ENCODE measurements at regions not wholly inside any gene's neighbourhood (a gene's known extent, or its start where the extent isn't known, plus 50 kb on each side); places are given as distances from the start of the nearest gene placed in this dataset.

- Histone ChIP-seq H3K36me3 (ENCODE audit: control insufficient read depth in 2 of 2, extremely low read depth in 1 of 2, insufficient read depth in 1 of 2, low read length in 1 of 2) (no peaks in the 10 kb centered on the region), H3K4me3 (ENCODE audit: control insufficient read depth in 1 of 2, extremely low read depth in 1 of 2, low read length in 1 of 2) (no peak overlapping the region), H3K4me1 (ENCODE audit: control insufficient read depth in 1 of 2, extremely low read depth in 1 of 2, insufficient read depth in 2 of 2, low read length in 2 of 2) (peaks cover 15 to 18% of the 10 kb centered on the region in 2 experiments), H3K27ac (ENCODE audit: low read length) (peak overlapping the region; percentile 19), H3K27me3 (replicated peaks in 1 of 2; ENCODE audit: control insufficient read depth in 2 of 2, extremely low read depth in 1 of 2, insufficient read depth in 2 of 2, low read length in 1 of 2) (no peaks in the 10 kb centered on the region), H3K9me3 (no peaks in the 10 kb centered on the region)
- POLR2A ChIA-PET: no interaction called here
- Mint-ChIP-seq H3K4me3 (peak overlapping the region in 1 of 3 donors; percentile 30), H3K36me3 (no peaks in the 10 kb centered on the region), H3K27ac (peak overlapping the region; percentile 80 to 81), H3K9me3 (peaks cover 0 to 6% (median 0%) of the 10 kb centered on the region in 3 donors), H3K27me3 (no peaks in the 10 kb centered on the region), H3K4me1 (peaks cover 33 to 42% (median 35%) of the 10 kb centered on the region in 3 donors)
- ATAC-seq (replicated peaks in 1 of 4) (peak; percentile 84 to 98 (median 94)), DNase-seq (peak; percentile 21 to 70 (median 50))
- WGBS (ENCODE audit: insufficient coverage): 0% methylated on average over 3 of the region's 3 CpGs
- CTCF ChIA-PET: interaction anchor here in 1 of 2 donors (0.6 kb wide), 2 partner anchors 569 to 1005 kb away, joined by 3 to 5 read pairs; no protein-coding TSS in a partner anchor
Measured at GRCh38 chr14:98704441-98704840, 567.6 kb downstream of the BCL11B start.

DNA sequence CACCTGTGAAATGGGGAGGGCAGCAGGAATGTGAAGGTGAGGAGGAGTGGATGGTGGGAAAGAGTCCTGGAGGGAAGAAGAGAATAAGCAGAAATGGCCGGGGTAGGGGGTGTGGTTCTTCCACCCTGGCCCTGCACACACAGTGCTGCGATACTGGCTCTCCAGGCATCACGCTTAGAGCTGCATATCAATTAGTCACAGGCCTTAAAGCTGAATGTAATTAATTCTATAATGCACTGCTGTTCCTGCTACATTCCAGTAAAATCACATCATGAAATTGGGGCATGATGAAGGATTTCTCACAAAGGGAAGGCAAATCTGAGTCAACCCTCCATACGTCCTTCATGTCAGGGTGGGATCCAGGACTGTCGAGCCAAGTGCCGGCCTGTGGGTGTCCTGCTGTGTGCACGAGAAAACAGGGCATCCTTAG lies 566.1 kb downstream of the BCL11B start:
- no peak overlapping the region for H3K4me3 ChIP-seq (ENCODE audit: control insufficient read depth in 1 of 2, extremely low read depth in 1 of 2, low read length in 1 of 2)
- H3K27ac Mint-ChIP-seq: peak overlapping the region in 1 of 2 donors; percentile 73
- H3K27me3 ChIP-seq (replicated peaks in 1 of 2; ENCODE audit: control insufficient read depth in 2 of 2, extremely low read depth in 1 of 2, insufficient read depth in 2 of 2, low read length in 1 of 2): no peaks in the 10 kb centered on the region
- H3K9me3 Mint-ChIP-seq: peaks cover 0 to 6% (median 0%) of the 10 kb centered on the region in 3 donors
- ChIA-PET CTCF (no interaction called here), POLR2A (interaction anchor here in 1 of 2 donors (0.7 kb wide), 1 partner anchor 566 kb away, joined by 5 read pairs; the partner anchor contains the start of gene BCL11B)
- H3K9me3 ChIP-seq: no peaks in the 10 kb centered on the region
- WGBS (ENCODE audit: insufficient coverage): 83% methylated on average over 1 of the region's 7 CpGs
- H3K27ac ChIP-seq (ENCODE audit: low read length): no peak overlapping the region
- H3K4me1 ChIP-seq (ENCODE audit: control insufficient read depth in 1 of 2, extremely low read depth in 1 of 2, insufficient read depth in 2 of 2, low read length in 2 of 2): peaks cover 15 to 18% of the 10 kb centered on the region in 2 experiments
- H3K36me3 ChIP-seq (ENCODE audit: control insufficient read depth in 2 of 2, extremely low read depth in 1 of 2, insufficient read depth in 1 of 2, low read length in 1 of 2): no peaks in the 10 kb centered on the region
- H3K4me1 Mint-ChIP-seq: peaks cover 35 to 51% (median 42%) of the 10 kb centered on the region in 3 donors
- no peak overlapping the region for H3K4me3 Mint-ChIP-seq
- ATAC-seq (replicated peaks in 1 of 4) (no peak), DNase-seq (no peak)
- H3K27me3 Mint-ChIP-seq: no peaks in the 10 kb centered on the region
- no peaks in the 10 kb centered on the region for H3K36me3 Mint-ChIP-seq

- Mint-ChIP-seq H3K4me3 (no peak overlapping the region), H3K36me3 (no peaks in the 10 kb centered on the region), H3K4me1 (peaks cover 45 to 64% (median 53%) of the 10 kb centered on the region in 3 donors), H3K9me3 (peaks cover 0 to under 1% (median 0%) of the 10 kb centered on the region in 3 donors), H3K27me3 (no peaks in the 10 kb centered on the region), H3K27ac (no peak overlapping the region)
- ATAC-seq (replicated peaks in 1 of 4): no peak
- H3K27me3 ChIP-seq (replicated peaks in 1 of 2; ENCODE audit: control insufficient read depth in 2 of 2, extremely low read depth in 1 of 2, insufficient read depth in 2 of 2, low read length in 1 of 2): peaks cover 0 to 3% of the 10 kb centered on the region in 2 experiments
- H3K4me1 ChIP-seq (ENCODE audit: control insufficient read depth in 1 of 2, extremely low read depth in 1 of 2, insufficient read depth in 2 of 2, low read length in 2 of 2): peaks cover 17 to 22% of the 10 kb centered on the region in 2 experiments
- H3K4me3 ChIP-seq (ENCODE audit: control insufficient read depth in 1 of 2, extremely low read depth in 1 of 2, low read length in 1 of 2): no peak overlapping the region
- WGBS (ENCODE audit: insufficient coverage): no CpG with 5 or more reads among the region's 7 CpGs
- no peak for DNase-seq
- no peak overlapping the region for H3K27ac ChIP-seq (ENCODE audit: low read length)
- ChIA-PET POLR2A (interaction anchor here in 1 of 2 donors (0.6 kb wide), 1 partner anchor 573 kb away, joined by 4 read pairs; no protein-coding TSS in a partner anchor), CTCF (no interaction called here)
- H3K36me3 ChIP-seq (ENCODE audit: control insufficient read depth in 2 of 2, extremely low read depth in 1 of 2, insufficient read depth in 1 of 2, low read length in 1 of 2): no peaks in the 10 kb centered on the region
- no peaks in the 10 kb centered on the region for H3K9me3 ChIP-seq
Measured at GRCh38 chr14:98707522-98707921, 564.5 kb downstream of the BCL11B start.

GRCh38 chr14:98708555-98708954 lies 563.4 kb downstream of the BCL11B start:
- ATAC-seq (replicated peaks in 1 of 4) (no peak), DNase-seq (no peak)
- no peaks in the 10 kb centered on the region for H3K36me3 Mint-ChIP-seq
- peak overlapping the region in 1 of 2 donors; percentile 50 for H3K27ac Mint-ChIP-seq
- no peaks in the 10 kb centered on the region for H3K27me3 Mint-ChIP-seq
- Histone ChIP-seq H3K9me3 (no peaks in the 10 kb centered on the region), H3K36me3 (ENCODE audit: control insufficient read depth in 2 of 2, extremely low read depth in 1 of 2, insufficient read depth in 1 of 2, low read length in 1 of 2) (no peaks in the 10 kb centered on the region), H3K4me3 (ENCODE audit: control insufficient read depth in 1 of 2, extremely low read depth in 1 of 2, low read length in 1 of 2) (no peak overlapping the region), H3K4me1 (ENCODE audit: control insufficient read depth in 1 of 2, extremely low read depth in 1 of 2, insufficient read depth in 2 of 2, low read length in 2 of 2) (peaks cover 15 to 22% of the 10 kb centered on the region in 2 experiments), H3K27me3 (replicated peaks in 1 of 2; ENCODE audit: control insufficient read depth in 2 of 2, extremely low read depth in 1 of 2, insufficient read depth in 2 of 2, low read length in 1 of 2) (peaks cover 0 to 7% of the 10 kb centered on the region in 2 experiments), H3K27ac (ENCODE audit: low read length) (no peak overlapping the region)
- ChIA-PET POLR2A (interaction anchor here in 1 of 2 donors (0.6 kb wide), 1 partner anchor 8 kb away, joined by 3 read pairs; no protein-coding TSS in a partner anchor), CTCF (no interaction called here)
- no peak overlapping the region for H3K4me3 Mint-ChIP-seq
- H3K9me3 Mint-ChIP-seq: no peaks in the 10 kb centered on the region
- peaks cover 40 to 57% (median 47%) of the 10 kb centered on the region in 3 donors for H3K4me1 Mint-ChIP-seq

DNA sequence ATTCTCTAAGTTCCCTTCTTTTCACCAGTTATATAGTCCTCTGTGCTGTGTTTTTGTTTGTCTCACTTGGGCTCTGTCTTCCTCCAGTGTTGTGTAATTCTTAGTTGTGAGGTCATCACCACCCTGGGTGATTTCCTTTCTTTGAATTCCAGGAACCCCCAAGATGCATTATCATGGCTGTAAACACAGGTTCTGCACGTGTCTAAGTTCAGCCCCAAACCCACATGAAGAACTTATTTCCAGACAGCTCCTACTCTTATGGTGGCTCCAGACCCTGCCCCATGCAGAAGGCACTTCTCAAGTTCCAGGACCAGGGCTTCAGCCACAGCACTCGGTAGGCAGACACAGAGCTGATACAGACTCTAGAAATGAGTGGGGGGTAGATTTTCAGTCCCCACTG lies 560.5 kb downstream of the BCL11B start:
- no peak overlapping the region for H3K4me3 ChIP-seq (ENCODE audit: control insufficient read depth in 1 of 2, extremely low read depth in 1 of 2, low read length in 1 of 2)
- peak in 6 of 35 experiments; percentile 0 to 45 (median 3) for DNase-seq
- CTCF ChIA-PET: no interaction called here
- WGBS (ENCODE audit: insufficient coverage): no CpG with 5 or more reads among the region's 2 CpGs
- Mint-ChIP-seq H3K4me3 (no peak overlapping the region), H3K27ac (peak overlapping the region; percentile 11 to 29), H3K27me3 (peaks cover 0 to 2% of the 10 kb centered on the region in 2 donors), H3K4me1 (peaks cover 19 to 51% (median 22%) of the 10 kb centered on the region in 3 donors), H3K36me3 (no peaks in the 10 kb centered on the region), H3K9me3 (no peaks in the 10 kb centered on the region)
- peaks cover 2 to 4% of the 10 kb centered on the region in 2 experiments for H3K4me1 ChIP-seq (ENCODE audit: control insufficient read depth in 1 of 2, extremely low read depth in 1 of 2, insufficient read depth in 2 of 2, low read length in 2 of 2)
- H3K9me3 ChIP-seq: no peaks in the 10 kb centered on the region
- POLR2A ChIA-PET: no interaction called here
- H3K36me3 ChIP-seq (ENCODE audit: control insufficient read depth in 2 of 2, extremely low read depth in 1 of 2, insufficient read depth in 1 of 2, low read length in 1 of 2): no peaks in the 10 kb centered on the region
- peak; percentile 34 to 94 (median 53) for ATAC-seq (replicated peaks in 1 of 4)
- H3K27ac ChIP-seq (ENCODE audit: low read length): no peak overlapping the region
- peaks cover 0 to 12% of the 10 kb centered on the region in 2 experiments for H3K27me3 ChIP-seq (replicated peaks in 1 of 2; ENCODE audit: control insufficient read depth in 2 of 2, extremely low read depth in 1 of 2, insufficient read depth in 2 of 2, low read length in 1 of 2)

DNA sequence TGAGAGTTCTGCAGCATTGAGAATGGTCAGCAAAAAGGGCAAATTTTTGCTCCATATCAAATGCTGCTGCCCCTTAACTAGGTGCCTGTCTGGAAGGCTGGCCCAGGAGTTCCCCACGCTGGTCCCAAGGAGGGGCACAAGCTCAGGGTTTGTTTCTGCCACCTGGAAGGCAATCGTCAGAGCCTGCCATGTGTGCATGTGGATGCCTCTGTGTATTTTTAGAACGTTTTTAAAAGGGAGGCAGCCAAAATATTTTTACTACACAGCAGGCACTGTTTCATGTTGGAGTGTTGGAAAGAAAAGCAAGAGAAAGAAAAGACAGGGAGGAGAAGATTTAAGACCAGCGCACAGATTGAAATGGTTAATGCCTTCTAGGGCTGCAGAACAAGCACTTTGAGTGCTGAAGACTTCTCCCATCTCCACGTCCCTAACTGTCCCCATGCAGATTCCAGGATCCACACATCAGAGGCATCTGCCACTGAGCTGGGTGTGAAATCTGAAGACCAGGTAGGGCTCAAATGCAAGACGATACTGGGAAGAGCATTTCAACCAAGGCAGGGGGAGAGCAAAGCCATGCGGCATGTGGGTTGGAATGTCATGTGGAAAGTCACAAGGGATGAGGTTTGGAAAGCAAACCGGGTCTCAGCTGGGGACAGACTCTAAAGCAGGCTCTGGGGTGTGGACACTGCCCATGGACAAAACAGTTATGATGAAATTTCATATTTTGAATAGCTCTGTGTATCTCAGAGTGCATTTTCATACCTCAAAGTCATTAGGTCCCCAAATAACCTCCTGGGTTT lies 557.2 kb downstream of the BCL11B start:
- peaks cover 0 to 12% of the 10 kb centered on the region in 2 experiments for H3K27me3 ChIP-seq (replicated peaks in 1 of 2; ENCODE audit: control insufficient read depth in 2 of 2, extremely low read depth in 1 of 2, insufficient read depth in 2 of 2, low read length in 1 of 2)
- H3K4me1 ChIP-seq (ENCODE audit: control insufficient read depth in 1 of 2, extremely low read depth in 1 of 2, insufficient read depth in 2 of 2, low read length in 2 of 2): peaks cover 2 to 4% of the 10 kb centered on the region in 2 experiments
- 89% methylated on average over 4 of the region's 8 CpGs for WGBS (ENCODE audit: insufficient coverage)
- no peaks in the 10 kb centered on the region for H3K36me3 ChIP-seq (ENCODE audit: control insufficient read depth in 2 of 2, extremely low read depth in 1 of 2, insufficient read depth in 1 of 2, low read length in 1 of 2)
- ChIA-PET POLR2A (no interaction called here), CTCF (no interaction called here)
- H3K36me3 Mint-ChIP-seq: no peaks in the 10 kb centered on the region
- H3K27ac ChIP-seq (ENCODE audit: low read length): no peak overlapping the region
- ATAC-seq (replicated peaks in 1 of 4) (no peak), DNase-seq (no peak)
- no peaks in the 10 kb centered on the region for H3K9me3 ChIP-seq
- H3K4me3 Mint-ChIP-seq: no peak overlapping the region
- no peaks in the 10 kb centered on the region for H3K9me3 Mint-ChIP-seq
- H3K27ac Mint-ChIP-seq: no peak overlapping the region
- no peak overlapping the region for H3K4me3 ChIP-seq (ENCODE audit: control insufficient read depth in 1 of 2, extremely low read depth in 1 of 2, low read length in 1 of 2)
- peaks cover 14 to 45% (median 16%) of the 10 kb centered on the region in 3 donors for H3K4me1 Mint-ChIP-seq
- peaks cover 0 to 2% of the 10 kb centered on the region in 2 donors for H3K27me3 Mint-ChIP-seq
